HEK293 (cell line): ENCODE measurements at regions not wholly inside any gene's neighbourhood (a gene's known extent, or its start where the extent isn't known, plus 50 kb on each side); places are given as distances from the start of the nearest gene placed in this dataset.
A peak's percentile ranks its signal among the peaks of the same experiment; 100 is the strongest.

Experiments
- BCL11B ChIP-seq: fragments of 450-650 bp; formaldehyde crosslinking; IDR thresholded peaks from 2 replicates; pipeline ENCODE4 v1.5.1; 2016; ENCODE audit warnings: low read depth, missing biosample characterization, missing genetic modification characterization
- EGR2 ChIP-seq: fragments of 450-650 bp; formaldehyde crosslinking; IDR thresholded peaks from 2 replicates; pipeline ENCODE4 v1.5.1; 2016; ENCODE audit warnings: low read depth, missing biosample characterization, missing genetic modification characterization
- GLI4 ChIP-seq: fragments of 450-650 bp; formaldehyde crosslinking; IDR thresholded peaks from 2 replicates; pipeline ENCODE4 v1.5.1; 2016; ENCODE audit warnings: missing biosample characterization, missing genetic modification characterization
- KLF7 ChIP-seq: fragments of 450-650 bp; formaldehyde crosslinking; IDR thresholded peaks from 2 replicates; pipeline ENCODE4 v1.5.1; 2016; ENCODE audit warnings: missing biosample characterization, missing genetic modification characterization, borderline replicate concordance
- MEIS1 ChIP-seq: sonication (generic); formaldehyde crosslinking; IDR thresholded peaks from 2 replicates; pipeline ENCODE4 v1.8.1; 2022; ENCODE audit warnings: missing genetic modification reagents, mild to moderate bottlenecking, borderline replicate concordance
- WT1 ChIP-seq: fragments of 450-650 bp; formaldehyde crosslinking; IDR thresholded peaks from 2 replicates; pipeline ENCODE4 v1.5.1; 2016; ENCODE audit warnings: missing biosample characterization, missing genetic modification characterization
- ZBTB17 ChIP-seq: fragments of 450-650 bp; formaldehyde crosslinking; IDR thresholded peaks from 2 replicates; pipeline ENCODE4 v1.5.1; 2016; ENCODE audit warnings: missing biosample characterization, missing genetic modification characterization
- ZBTB20 ChIP-seq: fragments of 450-650 bp; formaldehyde crosslinking; IDR thresholded peaks from 2 replicates; pipeline ENCODE4 v1.5.1; 2016; ENCODE audit warnings: missing biosample characterization, missing genetic modification characterization
- ZIC2 ChIP-seq: fragments of 450-650 bp; formaldehyde crosslinking; IDR thresholded peaks from 2 replicates; pipeline ENCODE4 v1.5.1; 2016; ENCODE audit warnings: missing biosample characterization, missing genetic modification characterization
- ZNF114 ChIP-seq: fragments of 450-650 bp; formaldehyde crosslinking; IDR thresholded peaks from 2 replicates; pipeline ENCODE4 v1.5.0; 2017; ENCODE audit warnings: missing biosample characterization, missing genetic modification characterization
- ZNF133 ChIP-seq: fragments of 450-650 bp; formaldehyde crosslinking; IDR thresholded peaks from 2 replicates; pipeline ENCODE4 v1.5.1; 2016; ENCODE audit warnings: missing biosample characterization, missing genetic modification characterization
- ZNF214 ChIP-seq: fragments of 450-650 bp; formaldehyde crosslinking; IDR thresholded peaks from 2 replicates; pipeline ENCODE4 v1.5.1; 2017; ENCODE audit warnings: missing biosample characterization, mild to moderate bottlenecking, missing genetic modification characterization, borderline replicate concordance
- ZNF341 ChIP-seq: fragments of 450-650 bp; formaldehyde crosslinking; IDR thresholded peaks from 2 replicates; pipeline ENCODE4; 2016; ENCODE audit warnings: low read depth, missing biosample characterization, missing genetic modification characterization
- ZNF501 ChIP-seq: fragments of 450-650 bp; formaldehyde crosslinking; IDR thresholded peaks from 2 replicates; pipeline ENCODE4 v1.5.1; 2016; ENCODE audit warnings: missing biosample characterization, missing genetic modification characterization
- ZNF514 ChIP-seq: fragments of 450-650 bp; formaldehyde crosslinking; IDR thresholded peaks from 2 replicates; pipeline ENCODE4 v1.5.1; 2016; ENCODE audit warnings: missing biosample characterization, missing genetic modification characterization
- ZNF530 ChIP-seq: fragments of 450-650 bp; formaldehyde crosslinking; IDR thresholded peaks from 2 replicates; pipeline ENCODE4 v1.5.1; 2016; ENCODE audit warnings: low read depth, missing biosample characterization, missing genetic modification characterization
- ZNF549 ChIP-seq: fragments of 450-650 bp; IDR thresholded peaks from 2 replicates; pipeline ENCODE4 v1.5.1; 2018; ENCODE audit warnings: missing biosample characterization, missing genetic modification characterization, mild to moderate bottlenecking, inconsistent platforms, moderate library complexity
- ZNF560 ChIP-seq: fragments of 450-650 bp; formaldehyde crosslinking; IDR thresholded peaks from 2 replicates; pipeline ENCODE4 v1.5.1; 2017; ENCODE audit warnings: missing biosample characterization, missing genetic modification characterization, borderline replicate concordance
- ZNF596 ChIP-seq: fragments of 450-650 bp; IDR thresholded peaks from 2 replicates; pipeline ENCODE4 v1.5.0; 2018; ENCODE audit warnings: missing biosample characterization, mild to moderate bottlenecking, missing genetic modification characterization, moderate library complexity
- ZNF621 ChIP-seq: fragments of 450-650 bp; formaldehyde crosslinking; IDR thresholded peaks from 2 replicates; pipeline ENCODE4 v1.5.1; 2017; ENCODE audit warnings: missing biosample characterization, missing genetic modification characterization
- ZNF654 ChIP-seq: fragments of 450-650 bp; formaldehyde crosslinking; IDR thresholded peaks from 2 replicates; pipeline ENCODE4 v1.5.1; 2016; ENCODE audit warnings: low read depth, missing biosample characterization, missing genetic modification characterization
- ZNF768 ChIP-seq: fragments of 450-650 bp; formaldehyde crosslinking; IDR thresholded peaks from 2 replicates; pipeline ENCODE4 v1.5.1; 2018; ENCODE audit warnings: missing biosample characterization, mild to moderate bottlenecking, missing genetic modification characterization
- ZNF830 ChIP-seq: fragments of 450-650 bp; IDR thresholded peaks from 2 replicates; pipeline ENCODE4 v1.5.0; 2018; ENCODE audit warnings: missing biosample characterization, missing genetic modification characterization, low read depth, mild to moderate bottlenecking, moderate library complexity
- ZSCAN16 ChIP-seq: fragments of 450-650 bp; formaldehyde crosslinking; IDR thresholded peaks from 2 replicates; pipeline ENCODE4 v1.5.1; 2016; ENCODE audit warnings: missing biosample characterization, missing genetic modification characterization
- TF ChIP-seq, protein P1 (sequence below): fragments of 450-650 bp; formaldehyde crosslinking; IDR thresholded peaks from 2 replicates; pipeline ENCODE4 v1.5.1; 2016; ENCODE audit warnings: missing biosample characterization, missing genetic modification characterization
- TF ChIP-seq, protein P2 (sequence below): fragments of 450-650 bp; formaldehyde crosslinking; IDR thresholded peaks from 2 replicates; pipeline ENCODE4 v1.5.1; 2016; ENCODE audit warnings: missing biosample characterization, missing genetic modification characterization
- TF ChIP-seq, protein P3 (sequence below): fragments of 450-650 bp; formaldehyde crosslinking; IDR thresholded peaks from 2 replicates; pipeline ENCODE4 v1.5.1; 2016; ENCODE audit warnings: missing biosample characterization, missing genetic modification characterization
- TF ChIP-seq, protein P4 (sequence below): fragments of 450-650 bp; formaldehyde crosslinking; IDR thresholded peaks from 2 replicates; pipeline ENCODE4 v1.5.1; 2016; ENCODE audit warnings: missing biosample characterization, missing genetic modification characterization
- TF ChIP-seq, protein P5 (sequence below): fragments of 450-650 bp; formaldehyde crosslinking; optimal IDR thresholded peaks from 2 replicates; pipeline ENCODE3; 2016; ENCODE audit warnings: missing biosample characterization, mild to moderate bottlenecking, missing genetic modification characterization

DNA sequence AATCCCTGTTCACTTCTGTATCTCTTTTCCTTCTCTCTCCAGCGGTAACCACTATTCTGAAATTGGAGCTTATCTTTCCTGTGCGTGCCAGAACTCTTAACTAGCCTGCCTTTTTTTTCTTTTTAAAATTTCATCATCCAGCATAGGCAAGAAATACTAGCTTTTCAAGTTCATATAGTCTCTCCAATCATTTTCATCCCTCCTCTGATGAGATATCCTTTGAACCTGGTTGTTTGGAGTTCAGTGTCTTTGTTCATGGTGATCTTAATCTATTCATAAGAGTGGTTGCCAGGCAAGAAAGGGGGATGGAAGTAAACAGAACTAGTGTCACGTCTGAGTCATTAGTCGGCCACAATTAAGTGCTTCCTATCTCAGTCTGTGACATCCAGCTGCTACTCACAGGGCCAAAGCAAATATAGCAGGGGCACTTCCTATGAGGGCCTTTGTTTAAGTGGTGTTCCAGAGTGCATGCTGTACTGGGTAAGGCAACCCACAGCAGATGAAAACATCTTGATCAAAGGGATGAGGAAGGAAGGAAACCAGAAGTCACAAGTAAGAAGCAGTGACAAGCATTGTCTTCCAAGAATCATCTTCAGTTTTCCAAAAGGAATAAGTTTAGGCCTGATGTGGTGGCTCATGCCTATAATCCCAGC, 56.4 kb upstream of the XIAP start (continued):
- TF ChIP-seq, protein P1, sequence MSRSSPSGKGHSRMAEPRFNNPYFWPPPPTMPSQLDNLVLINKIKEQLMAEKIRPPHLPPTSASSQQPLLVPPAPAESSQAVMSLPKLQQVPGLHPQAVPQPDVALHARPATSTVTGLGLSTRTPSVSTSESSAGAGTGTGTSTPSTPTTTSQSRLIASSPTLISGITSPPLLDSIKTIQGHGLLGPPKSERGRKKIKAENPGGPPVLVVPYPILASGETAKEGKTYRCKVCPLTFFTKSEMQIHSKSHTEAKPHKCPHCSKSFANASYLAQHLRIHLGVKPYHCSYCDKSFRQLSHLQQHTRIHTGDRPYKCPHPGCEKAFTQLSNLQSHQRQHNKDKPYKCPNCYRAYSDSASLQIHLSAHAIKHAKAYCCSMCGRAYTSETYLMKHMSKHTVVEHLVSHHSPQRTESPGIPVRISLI (tag by site-specific recombination) = 0 out of 2 replicates have a peak, but pooled peaks have one; percentile 47
- TF ChIP-seq KLF7 (tag by site-specific recombination) (no peak), ZNF114 (tag by site-specific recombination) (no peak), ZNF530 (no peak), BCL11B (0 out of 2 replicates have a peak, but pooled peaks have one; percentile 40), MEIS1 (CRISPR knock-in tag) (no peak), ZSCAN16 (no peak), ZNF341 (tag by site-specific recombination) (no peak), ZNF830 (tag by site-specific recombination) (no peak), ZNF501 (tag by site-specific recombination) (no peak; the same call in 1 of the 2 replicates), ZNF549 (no peak), ZBTB20 (tag by site-specific recombination) (no peak), ZNF560 (tag by site-specific recombination) (no peak), GLI4 (tag by site-specific recombination) (no peak), ZNF133 (tag by site-specific recombination) (no peak), ZNF514 (no peak), ZBTB17 (tag by site-specific recombination) (peak; percentile 53), EGR2 (tag by site-specific recombination) (no peak), ZNF596 (tag by site-specific recombination) (peak; percentile 63; the same call in 1 of the 2 replicates), ZNF621 (no peak), WT1 (tag by site-specific recombination) (peak; percentile 79), ZNF768 (tag by site-specific recombination) (no peak), ZNF214 (no peak), ZIC2 (peak; percentile 77), ZNF654 (tag by site-specific recombination) (no peak)
- TF ChIP-seq, protein P2, sequence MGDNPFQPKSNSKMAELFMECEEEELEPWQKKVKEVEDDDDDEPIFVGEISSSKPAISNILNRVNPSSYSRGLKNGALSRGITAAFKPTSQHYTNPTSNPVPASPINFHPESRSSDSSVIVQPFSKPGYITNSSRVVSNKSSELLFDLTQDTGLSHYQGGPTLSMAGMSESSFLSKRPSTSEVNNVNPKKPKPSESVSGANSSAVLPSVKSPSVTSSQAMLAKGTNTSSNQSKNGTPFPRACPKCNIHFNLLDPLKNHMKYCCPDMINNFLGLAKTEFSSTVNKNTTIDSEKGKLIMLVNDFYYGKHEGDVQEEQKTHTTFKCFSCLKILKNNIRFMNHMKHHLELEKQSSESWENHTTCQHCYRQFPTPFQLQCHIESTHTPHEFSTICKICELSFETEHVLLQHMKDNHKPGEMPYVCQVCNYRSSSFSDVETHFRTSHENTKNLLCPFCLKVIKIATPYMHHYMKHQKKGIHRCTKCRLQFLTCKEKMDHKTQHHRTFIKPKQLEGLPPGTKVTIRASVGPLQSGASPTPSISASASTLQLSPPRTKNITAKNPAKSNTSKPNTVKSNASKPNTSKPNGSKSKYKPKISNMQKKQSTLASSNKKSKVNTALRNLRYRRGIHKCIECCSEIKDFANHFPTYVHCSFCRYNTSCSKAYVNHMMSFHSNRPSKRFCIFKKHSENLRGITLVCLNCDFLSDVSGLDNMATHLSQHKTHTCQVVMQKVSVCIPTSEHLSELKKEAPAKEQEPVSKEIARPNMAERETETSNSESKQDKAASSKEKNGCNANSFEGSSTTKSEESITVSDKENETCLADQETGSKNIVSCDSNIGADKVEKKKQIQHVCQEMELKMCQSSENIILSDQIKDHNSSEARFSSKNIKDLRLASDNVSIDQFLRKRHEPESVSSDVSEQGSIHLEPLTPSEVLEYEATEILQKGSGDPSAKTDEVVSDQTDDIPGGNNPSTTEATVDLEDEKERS (tag by site-specific recombination) = no peak
- TF ChIP-seq, protein P3, sequence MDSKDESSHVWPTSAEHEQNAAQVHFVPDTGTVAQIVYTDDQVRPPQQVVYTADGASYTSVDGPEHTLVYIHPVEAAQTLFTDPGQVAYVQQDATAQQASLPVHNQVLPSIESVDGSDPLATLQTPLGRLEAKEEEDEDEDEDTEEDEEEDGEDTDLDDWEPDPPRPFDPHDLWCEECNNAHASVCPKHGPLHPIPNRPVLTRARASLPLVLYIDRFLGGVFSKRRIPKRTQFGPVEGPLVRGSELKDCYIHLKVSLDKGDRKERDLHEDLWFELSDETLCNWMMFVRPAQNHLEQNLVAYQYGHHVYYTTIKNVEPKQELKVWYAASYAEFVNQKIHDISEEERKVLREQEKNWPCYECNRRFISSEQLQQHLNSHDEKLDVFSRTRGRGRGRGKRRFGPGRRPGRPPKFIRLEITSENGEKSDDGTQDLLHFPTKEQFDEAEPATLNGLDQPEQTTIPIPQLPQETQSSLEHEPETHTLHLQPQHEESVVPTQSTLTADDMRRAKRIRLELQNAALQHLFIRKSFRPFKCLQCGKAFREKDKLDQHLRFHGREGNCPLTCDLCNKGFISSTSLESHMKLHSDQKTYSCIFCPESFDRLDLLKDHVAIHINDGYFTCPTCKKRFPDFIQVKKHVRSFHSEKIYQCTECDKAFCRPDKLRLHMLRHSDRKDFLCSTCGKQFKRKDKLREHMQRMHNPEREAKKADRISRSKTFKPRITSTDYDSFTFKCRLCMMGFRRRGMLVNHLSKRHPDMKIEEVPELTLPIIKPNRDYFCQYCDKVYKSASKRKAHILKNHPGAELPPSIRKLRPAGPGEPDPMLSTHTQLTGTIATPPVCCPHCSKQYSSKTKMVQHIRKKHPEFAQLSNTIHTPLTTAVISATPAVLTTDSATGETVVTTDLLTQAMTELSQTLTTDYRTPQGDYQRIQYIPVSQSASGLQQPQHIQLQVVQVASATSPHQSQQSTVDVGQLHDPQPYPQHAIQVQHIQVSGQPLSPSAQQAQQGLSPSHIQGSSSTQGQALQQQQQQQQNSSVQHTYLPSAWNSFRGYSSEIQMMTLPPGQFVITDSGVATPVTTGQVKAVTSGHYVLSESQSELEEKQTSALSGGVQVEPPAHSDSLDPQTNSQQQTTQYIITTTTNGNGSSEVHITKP = peak; percentile 71
- TF ChIP-seq, protein P4, sequence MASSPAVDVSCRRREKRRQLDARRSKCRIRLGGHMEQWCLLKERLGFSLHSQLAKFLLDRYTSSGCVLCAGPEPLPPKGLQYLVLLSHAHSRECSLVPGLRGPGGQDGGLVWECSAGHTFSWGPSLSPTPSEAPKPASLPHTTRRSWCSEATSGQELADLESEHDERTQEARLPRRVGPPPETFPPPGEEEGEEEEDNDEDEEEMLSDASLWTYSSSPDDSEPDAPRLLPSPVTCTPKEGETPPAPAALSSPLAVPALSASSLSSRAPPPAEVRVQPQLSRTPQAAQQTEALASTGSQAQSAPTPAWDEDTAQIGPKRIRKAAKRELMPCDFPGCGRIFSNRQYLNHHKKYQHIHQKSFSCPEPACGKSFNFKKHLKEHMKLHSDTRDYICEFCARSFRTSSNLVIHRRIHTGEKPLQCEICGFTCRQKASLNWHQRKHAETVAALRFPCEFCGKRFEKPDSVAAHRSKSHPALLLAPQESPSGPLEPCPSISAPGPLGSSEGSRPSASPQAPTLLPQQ = peak; percentile 49; the same call in 1 of the 2 replicates
- TF ChIP-seq, protein P5, sequence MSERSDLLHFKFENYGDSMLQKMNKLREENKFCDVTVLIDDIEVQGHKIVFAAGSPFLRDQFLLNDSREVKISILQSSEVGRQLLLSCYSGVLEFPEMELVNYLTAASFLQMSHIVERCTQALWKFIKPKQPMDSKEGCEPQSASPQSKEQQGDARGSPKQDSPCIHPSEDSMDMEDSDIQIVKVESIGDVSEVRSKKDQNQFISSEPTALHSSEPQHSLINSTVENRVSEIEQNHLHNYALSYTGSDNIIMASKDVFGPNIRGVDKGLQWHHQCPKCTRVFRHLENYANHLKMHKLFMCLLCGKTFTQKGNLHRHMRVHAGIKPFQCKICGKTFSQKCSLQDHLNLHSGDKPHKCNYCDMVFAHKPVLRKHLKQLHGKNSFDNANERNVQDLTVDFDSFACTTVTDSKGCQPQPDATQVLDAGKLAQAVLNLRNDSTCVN (tag by site-specific recombination) = no peak
